Activated T-cell treated with anti-CD3 and anti-CD28 coated beads, Interleukin-2, amount 50 U/mL, for 24 hours (primary cell): ENCODE measurements at regions not wholly inside any gene's neighbourhood (a gene's known extent, or its start where the extent isn't known, plus 50 kb on each side); places are given as distances from the start of the nearest gene placed in this dataset.
"Not testable (repeated sequence)": the region's sequence is repeated elsewhere in the genome, so short reads cannot be mapped to it uniquely, and the experiment has no call there.

Source experiments
- DNase-seq: peaks from one replicate; pipeline ENCODE4 v3.0.0-alpha.2; 2020
- H3K27ac Mint-ChIP-seq: 2 replicates; pipeline ENCODE4 v1.8.0; 2020; ENCODE audit warnings: mild to moderate bottlenecking, mixed read lengths
- H3K27me3 Mint-ChIP-seq: 2 replicates; pipeline ENCODE4 v1.8.0; 2020; ENCODE audit warnings: mixed read lengths
- H3K36me3 Mint-ChIP-seq: 2 replicates; pipeline ENCODE4 v1.8.0; 2020; ENCODE audit warnings: low read depth, mixed read lengths
- H3K4me1 Mint-ChIP-seq: 2 replicates; pipeline ENCODE4 v1.8.0; 2020; ENCODE audit warnings: low read depth, mixed read lengths
- H3K4me3 Mint-ChIP-seq: 2 replicates; pipeline ENCODE4 v1.8.0; 2020; ENCODE audit warnings: mild to moderate bottlenecking, moderate library complexity, mixed read lengths
- H3K9me3 Mint-ChIP-seq: 2 replicates; pipeline ENCODE4 v1.8.0; 2020; ENCODE audit warnings: mixed read lengths

- H3K27ac Mint-ChIP-seq: peak overlapping the region; percentile 47
- DNase-seq, H3K36me3 Mint-ChIP-seq, H3K4me1 Mint-ChIP-seq, H3K4me3 Mint-ChIP-seq, H3K27me3 Mint-ChIP-seq, H3K9me3 Mint-ChIP-seq: not testable (repeated sequence)
Observed at GRCh38 chr2:242010252-242011166, 141.0 kb downstream of the RTP5 start.

GRCh38 chr2:242011167-242011513, 141.6 kb downstream of the RTP5 start:
- no peak for DNase-seq
- Mint-ChIP-seq H3K4me1 (peaks cover 8% of the 10 kb centered on the region), H3K4me3 (no peak overlapping the region), H3K36me3 (no peaks in the 10 kb centered on the region), H3K27ac (peak overlapping the region; percentile 47), H3K27me3 (no peaks in the 10 kb centered on the region), H3K9me3 (no peaks in the 10 kb centered on the region)

- Mint-ChIP-seq H3K4me1 (peaks cover 8% of the 10 kb centered on the region), H3K36me3 (no peaks in the 10 kb centered on the region), H3K4me3 (no peak overlapping the region), H3K9me3 (no peaks in the 10 kb centered on the region), H3K27ac (no peak overlapping the region), H3K27me3 (no peaks in the 10 kb centered on the region)
- no peak for DNase-seq
Observed at GRCh38 chr2:242011516-242011915, 142.0 kb downstream of the RTP5 start.

- no peak for DNase-seq
- Mint-ChIP-seq H3K27ac (no peak overlapping the region), H3K9me3 (no peaks in the 10 kb centered on the region), H3K36me3 (no peaks in the 10 kb centered on the region), H3K4me1 (peaks cover 8% of the 10 kb centered on the region), H3K4me3 (no peak overlapping the region), H3K27me3 (no peaks in the 10 kb centered on the region)
Observed at GRCh38 chr2:242011991-242012764, 142.6 kb downstream of the RTP5 start.

GRCh38 chr2:242012956-242013764, 143.6 kb downstream of the RTP5 start:
- Mint-ChIP-seq H3K36me3 (no peaks in the 10 kb centered on the region), H3K4me3 (no peak overlapping the region), H3K9me3 (no peaks in the 10 kb centered on the region), H3K4me1 (peaks cover 8% of the 10 kb centered on the region), H3K27me3 (no peaks in the 10 kb centered on the region), H3K27ac (no peak overlapping the region)
- DNase-seq: no peak

GRCh38 chr2:242013771-242014170, 144.2 kb downstream of the RTP5 start:
- peaks cover 8% of the 10 kb centered on the region for H3K4me1 Mint-ChIP-seq
- H3K27ac Mint-ChIP-seq: no peak overlapping the region
- no peaks in the 10 kb centered on the region for H3K27me3 Mint-ChIP-seq
- DNase-seq: no peak
- no peak overlapping the region for H3K4me3 Mint-ChIP-seq
- no peaks in the 10 kb centered on the region for H3K9me3 Mint-ChIP-seq
- H3K36me3 Mint-ChIP-seq: no peaks in the 10 kb centered on the region

GRCh38 chr2:242015108-242016065, 145.9 kb downstream of the RTP5 start:
- H3K36me3 Mint-ChIP-seq: no peaks in the 10 kb centered on the region
- no peak for DNase-seq
- H3K4me3 Mint-ChIP-seq: no peak overlapping the region
- H3K27ac Mint-ChIP-seq: no peak overlapping the region
- H3K4me1 Mint-ChIP-seq: peaks cover 8% of the 10 kb centered on the region
- no peaks in the 10 kb centered on the region for H3K9me3 Mint-ChIP-seq
- no peaks in the 10 kb centered on the region for H3K27me3 Mint-ChIP-seq

- Mint-ChIP-seq H3K27me3 (no peaks in the 10 kb centered on the region), H3K27ac (no peak overlapping the region), H3K9me3 (no peaks in the 10 kb centered on the region), H3K4me3 (no peak overlapping the region), H3K36me3 (no peaks in the 10 kb centered on the region), H3K4me1 (peaks cover 2% of the 10 kb centered on the region)
- no peak for DNase-seq
Observed at GRCh38 chr2:242017086-242017485, 147.6 kb downstream of the RTP5 start.

GRCh38 chr2:242018416-242018815, 148.9 kb downstream of the RTP5 start:
- not testable (repeated sequence) for H3K4me3 Mint-ChIP-seq, H3K4me1 Mint-ChIP-seq, H3K27ac Mint-ChIP-seq, DNase-seq, H3K36me3 Mint-ChIP-seq, H3K27me3 Mint-ChIP-seq, H3K9me3 Mint-ChIP-seq

- H3K9me3 Mint-ChIP-seq: no peaks in the 10 kb centered on the region
- H3K27ac Mint-ChIP-seq: no peak overlapping the region
- no peak for DNase-seq
- peaks cover 2% of the 10 kb centered on the region for H3K4me1 Mint-ChIP-seq
- H3K27me3 Mint-ChIP-seq: no peaks in the 10 kb centered on the region
- H3K36me3 Mint-ChIP-seq: peaks cover under 1% of the 10 kb centered on the region
- no peak overlapping the region for H3K4me3 Mint-ChIP-seq
Observed at GRCh38 chr2:242019344-242019743, 149.8 kb downstream of the RTP5 start.

GRCh38 chr2:242020196-242021004, 150.9 kb downstream of the RTP5 start:
- Mint-ChIP-seq H3K36me3 (peaks cover 11% of the 10 kb centered on the region), H3K4me1 (peaks cover 2% of the 10 kb centered on the region), H3K27ac (no peak overlapping the region), H3K9me3 (no peaks in the 10 kb centered on the region), H3K27me3 (no peaks in the 10 kb centered on the region), H3K4me3 (no peak overlapping the region)
- no peak for DNase-seq

GRCh38 chr2:242022550-242023290, 153.2 kb downstream of the RTP5 start:
- H3K36me3 Mint-ChIP-seq: peaks cover 11% of the 10 kb centered on the region
- H3K9me3 Mint-ChIP-seq: no peaks in the 10 kb centered on the region
- no peak overlapping the region for H3K4me3 Mint-ChIP-seq
- no peaks in the 10 kb centered on the region for H3K27me3 Mint-ChIP-seq
- no peak overlapping the region for H3K27ac Mint-ChIP-seq
- no peak for DNase-seq
- H3K4me1 Mint-ChIP-seq: peaks cover 2% of the 10 kb centered on the region
